Upper lobe of left lung (tissue), 4 donors: ENCODE measurements at regions not wholly inside any gene's neighbourhood (a gene's known extent, or its start where the extent isn't known, plus 50 kb on each side); places are given as distances from the start of the nearest gene placed in this dataset.

Experiments
- POLR2A ChIP-seq, 4 donors: fragments of 450-650 bp; IDR thresholded peaks; one replicate each; pipeline ENCODE4 v1.5.1; 2016 to 2017; ENCODE audit warnings: antibody characterized with exemption in 4 of 4, mild to moderate bottlenecking in 2 of 4
- POLR2AphosphoS5 ChIP-seq, 2 donors: sonication (generic); formaldehyde crosslinking; IDR thresholded peaks; one replicate each; pipeline ENCODE4 v1.5.1; 2017; ENCODE audit warnings: antibody characterized with exemption in 2 of 2
- TF ChIP-seq, protein P1 (sequence below), 6 experiments: fragments of 450-650 bp in 4 of 6; fragments of 200-600 bp in 2 of 6; sonication (generic) in 2 of 6; IDR thresholded peaks; one replicate each; pipeline ENCODE4 v1.5.1; 2016 to 2019; ENCODE audit warnings: antibody characterized with exemption in 6 of 6

DNA sequence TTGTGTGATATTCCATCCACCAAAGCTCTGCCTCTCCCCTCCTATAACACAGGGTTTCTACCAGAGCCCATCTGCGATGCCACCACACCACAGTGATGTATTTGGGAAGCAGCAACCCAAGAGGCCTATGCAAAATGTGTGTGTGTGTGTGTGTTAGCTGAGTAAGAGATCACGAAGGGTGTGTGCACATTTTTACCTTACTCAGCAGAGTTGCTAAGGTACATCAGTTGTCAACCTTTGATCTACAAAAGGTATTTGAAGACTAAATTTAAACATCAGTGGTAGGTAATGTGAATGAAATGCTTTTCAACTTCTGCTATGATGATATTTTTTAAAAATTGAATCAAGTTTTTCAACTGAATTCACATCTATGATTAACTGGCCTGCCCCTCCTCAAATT lies 227.6 kb downstream of the FBXO15 start:
- TF ChIP-seq, protein P1, sequence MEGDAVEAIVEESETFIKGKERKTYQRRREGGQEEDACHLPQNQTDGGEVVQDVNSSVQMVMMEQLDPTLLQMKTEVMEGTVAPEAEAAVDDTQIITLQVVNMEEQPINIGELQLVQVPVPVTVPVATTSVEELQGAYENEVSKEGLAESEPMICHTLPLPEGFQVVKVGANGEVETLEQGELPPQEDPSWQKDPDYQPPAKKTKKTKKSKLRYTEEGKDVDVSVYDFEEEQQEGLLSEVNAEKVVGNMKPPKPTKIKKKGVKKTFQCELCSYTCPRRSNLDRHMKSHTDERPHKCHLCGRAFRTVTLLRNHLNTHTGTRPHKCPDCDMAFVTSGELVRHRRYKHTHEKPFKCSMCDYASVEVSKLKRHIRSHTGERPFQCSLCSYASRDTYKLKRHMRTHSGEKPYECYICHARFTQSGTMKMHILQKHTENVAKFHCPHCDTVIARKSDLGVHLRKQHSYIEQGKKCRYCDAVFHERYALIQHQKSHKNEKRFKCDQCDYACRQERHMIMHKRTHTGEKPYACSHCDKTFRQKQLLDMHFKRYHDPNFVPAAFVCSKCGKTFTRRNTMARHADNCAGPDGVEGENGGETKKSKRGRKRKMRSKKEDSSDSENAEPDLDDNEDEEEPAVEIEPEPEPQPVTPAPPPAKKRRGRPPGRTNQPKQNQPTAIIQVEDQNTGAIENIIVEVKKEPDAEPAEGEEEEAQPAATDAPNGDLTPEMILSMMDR (IDR thresholded peaks at IDR 0.05): no peak
- no peak for TF ChIP-seq POLR2AphosphoS5 (IDR thresholded peaks at IDR 0.05)
- TF ChIP-seq POLR2A (IDR thresholded peaks at IDR 0.05): no peak
